Islet of Langerhans (tissue), 1 donor: ENCODE measurements at regions not wholly inside any gene's neighbourhood (a gene's known extent, or its start where the extent isn't known, plus 50 kb on each side); places are given as distances from the start of the nearest gene placed in this dataset.

ENCODE experiments used
- FAIRE-seq: peaks from one replicate; lab custom pipeline; 2011; peaks lifted over from hg19 to GRCh38; lab: Jason Lieb, UNC

GRCh38 chr7:34277016-34277802 lies 371.9 kb downstream of the BMPER start:
- no peak for FAIRE-seq

- no peak for FAIRE-seq
Observed at GRCh38 chr7:34277803-34278199, 372.5 kb downstream of the BMPER start.

GRCh38 chr7:34281260-34281659 lies 375.9 kb downstream of the BMPER start:
- FAIRE-seq = no peak

GRCh38 chr7:34282271-34282670 lies 375.7 kb upstream of the NPSR1 start:
- FAIRE-seq = no peak

- no peak for FAIRE-seq
Observed at GRCh38 chr7:34296663-34297062, 361.4 kb upstream of the NPSR1 start.

- no peak for FAIRE-seq
Observed at GRCh38 chr7:34298492-34299013, 359.5 kb upstream of the NPSR1 start.

- FAIRE-seq = no peak
Observed at GRCh38 chr7:34299066-34299465, 359.0 kb upstream of the NPSR1 start.

GRCh38 chr7:34307540-34307939 lies 350.5 kb upstream of the NPSR1 start:
- no peak for FAIRE-seq

- no peak for FAIRE-seq
Observed at GRCh38 chr7:34308595-34308994, 349.4 kb upstream of the NPSR1 start.

- no peak for FAIRE-seq
Observed at GRCh38 chr7:34309116-34309515, 348.9 kb upstream of the NPSR1 start.

- FAIRE-seq = no peak
Observed at GRCh38 chr7:34309584-34309983, 348.4 kb upstream of the NPSR1 start.

GRCh38 chr7:34311591-34311990 lies 346.4 kb upstream of the NPSR1 start:
- no peak for FAIRE-seq

GRCh38 chr7:34312624-34313023 lies 345.4 kb upstream of the NPSR1 start:
- FAIRE-seq = no peak

GRCh38 chr7:34313289-34313688 lies 344.7 kb upstream of the NPSR1 start:
- FAIRE-seq = no peak

- no peak for FAIRE-seq
Observed at GRCh38 chr7:34315032-34315431, 343.0 kb upstream of the NPSR1 start.

- FAIRE-seq = no peak
Observed at GRCh38 chr7:34317039-34317438, 341.0 kb upstream of the NPSR1 start.

- FAIRE-seq = no peak
Observed at GRCh38 chr7:34320412-34320811, 337.6 kb upstream of the NPSR1 start.

GRCh38 chr7:34320926-34321661 lies 336.9 kb upstream of the NPSR1 start:
- FAIRE-seq = peak; percentile 92

- no peak for FAIRE-seq
Observed at GRCh38 chr7:34322841-34323240, 335.2 kb upstream of the NPSR1 start.

GRCh38 chr7:34327681-34328080 lies 330.3 kb upstream of the NPSR1 start:
- no peak for FAIRE-seq

- no peak for FAIRE-seq
Observed at GRCh38 chr7:34330308-34330707, 327.7 kb upstream of the NPSR1 start.

- FAIRE-seq = no peak
Observed at GRCh38 chr7:34331102-34331501, 326.9 kb upstream of the NPSR1 start.

GRCh38 chr7:34332006-34332405 lies 326.0 kb upstream of the NPSR1 start:
- FAIRE-seq = no peak

GRCh38 chr7:34333184-34333583 lies 324.8 kb upstream of the NPSR1 start:
- FAIRE-seq = no peak
